Thoracic aorta (tissue), 2 donors: ENCODE measurements at regions not wholly inside any gene's neighbourhood (a gene's known extent, or its start where the extent isn't known, plus 50 kb on each side); places are given as distances from the start of the nearest gene placed in this dataset.

Experiments used
- ATAC-seq: fragments of 150-250 bp; one replicate; pipeline ENCODE4 v1.8.0; 2017; ENCODE audit warnings: low read depth; ENCODE audit not compliant: insufficient number of reproducible peaks, low FRiP score
- DNase-seq: peaks from one replicate; pipeline ENCODE4 v3.0.0-alpha.2; 2020; ENCODE audit warnings: low spot score
- H3K27ac ChIP-seq, 2 donors: fragments of 200-600 bp; sonication (generic); 1 replicate in 1 of 2; 2 replicates in 1 of 2; pipeline ENCODE4 v1.5.1; 2016; ENCODE audit warnings: mild to moderate bottlenecking in 2 of 2, moderate library complexity in 2 of 2
- H3K27me3 ChIP-seq: fragments of 200-600 bp; sonication (generic); replicated peaks from 2 replicates; pipeline ENCODE4 v1.6.0; 2016; ENCODE audit warnings: mild to moderate bottlenecking; ENCODE audit not compliant: insufficient read depth
- H3K36me3 ChIP-seq: fragments of 200-600 bp; sonication (generic); one replicate; pipeline ENCODE4 v1.5.1; 2016
- H3K4me1 ChIP-seq, 2 donors: fragments of 200-600 bp; sonication (generic); 1 replicate in 1 of 2; 2 replicates in 1 of 2; pipeline versions ENCODE4 v1.5.1 to v1.6.0; 2016; ENCODE audit warnings: low read depth in 2 of 2, mild to moderate bottlenecking in 1 of 2; ENCODE audit not compliant: control insufficient read depth in 1 of 2
- H3K4me3 ChIP-seq: fragments of 200-600 bp; sonication (generic); 2 replicates; pipeline ENCODE4 v1.5.1; 2016; ENCODE audit warnings: mild to moderate bottlenecking
- H3K9me3 ChIP-seq: fragments of 200-600 bp; sonication (generic); 2 replicates; pipeline ENCODE4 v1.5.1; 2016
- TF ChIP-seq, protein P1 (sequence below): fragments of 200-600 bp; sonication (generic); IDR thresholded peaks from one replicate; pipeline ENCODE4 v1.5.1; 2019; ENCODE audit warnings: antibody characterized with exemption

DNA sequence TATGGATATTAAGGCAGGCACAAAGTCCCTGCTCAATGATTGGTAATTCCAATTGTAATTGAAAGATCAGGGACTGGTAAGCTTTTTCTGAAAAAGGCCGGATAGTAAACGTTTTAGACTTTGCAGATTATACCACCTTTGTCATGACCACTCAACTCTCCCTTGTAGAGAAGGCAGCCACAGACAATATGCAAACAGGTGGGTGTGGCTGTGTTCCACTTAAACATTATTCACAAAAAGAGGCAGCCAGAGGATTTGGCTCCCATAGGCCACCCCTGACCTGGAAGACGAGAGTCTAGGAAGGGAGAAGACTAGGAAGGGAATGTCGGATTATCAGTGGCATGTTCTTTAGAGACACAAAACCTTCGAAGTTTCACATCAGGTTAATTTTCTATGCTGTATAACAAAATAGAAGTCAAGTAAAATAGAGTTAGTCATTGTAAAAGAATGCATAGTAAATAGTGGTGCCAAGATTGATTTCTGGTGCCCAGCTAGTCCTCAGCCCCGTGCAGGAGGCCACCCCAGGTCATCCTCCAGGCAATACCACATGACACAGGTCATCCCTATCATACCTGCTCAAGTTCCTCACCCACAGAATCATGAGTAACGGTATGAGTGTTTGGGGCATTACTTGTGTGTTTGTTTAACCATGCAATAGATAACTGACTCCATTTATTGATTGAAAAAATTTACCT, 193.8 kb downstream of the PLPP4 start:
- H3K4me3 ChIP-seq = no peak overlapping the region
- H3K9me3 ChIP-seq = no peaks in the 10 kb centered on the region
- ATAC-seq (no peak), DNase-seq (no peak)
- H3K27me3 ChIP-seq = no peaks in the 10 kb centered on the region
- no peaks in the 10 kb centered on the region for H3K4me1 ChIP-seq
- TF ChIP-seq, protein P1, sequence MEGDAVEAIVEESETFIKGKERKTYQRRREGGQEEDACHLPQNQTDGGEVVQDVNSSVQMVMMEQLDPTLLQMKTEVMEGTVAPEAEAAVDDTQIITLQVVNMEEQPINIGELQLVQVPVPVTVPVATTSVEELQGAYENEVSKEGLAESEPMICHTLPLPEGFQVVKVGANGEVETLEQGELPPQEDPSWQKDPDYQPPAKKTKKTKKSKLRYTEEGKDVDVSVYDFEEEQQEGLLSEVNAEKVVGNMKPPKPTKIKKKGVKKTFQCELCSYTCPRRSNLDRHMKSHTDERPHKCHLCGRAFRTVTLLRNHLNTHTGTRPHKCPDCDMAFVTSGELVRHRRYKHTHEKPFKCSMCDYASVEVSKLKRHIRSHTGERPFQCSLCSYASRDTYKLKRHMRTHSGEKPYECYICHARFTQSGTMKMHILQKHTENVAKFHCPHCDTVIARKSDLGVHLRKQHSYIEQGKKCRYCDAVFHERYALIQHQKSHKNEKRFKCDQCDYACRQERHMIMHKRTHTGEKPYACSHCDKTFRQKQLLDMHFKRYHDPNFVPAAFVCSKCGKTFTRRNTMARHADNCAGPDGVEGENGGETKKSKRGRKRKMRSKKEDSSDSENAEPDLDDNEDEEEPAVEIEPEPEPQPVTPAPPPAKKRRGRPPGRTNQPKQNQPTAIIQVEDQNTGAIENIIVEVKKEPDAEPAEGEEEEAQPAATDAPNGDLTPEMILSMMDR = no peak
- H3K36me3 ChIP-seq = no peaks in the 10 kb centered on the region
- no peak overlapping the region for H3K27ac ChIP-seq

DNA sequence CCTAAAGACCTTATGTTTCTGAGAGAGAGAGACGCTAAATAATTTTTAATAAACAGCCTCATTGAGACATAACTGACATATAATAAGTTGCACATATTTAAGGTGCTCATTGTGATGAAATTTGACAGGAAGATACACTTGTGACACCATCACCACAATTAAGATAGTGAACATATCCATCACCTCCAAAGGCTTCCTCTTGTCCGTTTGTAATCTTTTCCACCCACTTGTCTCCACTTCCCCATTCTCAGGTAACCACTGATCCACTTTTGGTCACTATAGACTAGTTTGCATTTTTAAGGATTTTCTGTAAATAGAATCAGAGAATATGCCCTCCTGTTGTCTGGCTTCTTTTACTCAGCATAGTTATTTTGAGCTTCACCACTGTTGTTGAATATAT, 195.1 kb upstream of the WDR11 start:
- TF ChIP-seq, protein P1 = no peak
- Histone ChIP-seq H3K4me3 (no peak overlapping the region), H3K27ac (no peak overlapping the region), H3K36me3 (no peaks in the 10 kb centered on the region), H3K27me3 (no peaks in the 10 kb centered on the region), H3K9me3 (no peaks in the 10 kb centered on the region), H3K4me1 (no peaks in the 10 kb centered on the region)
- no peak for DNase-seq
- ATAC-seq = no peak

DNA sequence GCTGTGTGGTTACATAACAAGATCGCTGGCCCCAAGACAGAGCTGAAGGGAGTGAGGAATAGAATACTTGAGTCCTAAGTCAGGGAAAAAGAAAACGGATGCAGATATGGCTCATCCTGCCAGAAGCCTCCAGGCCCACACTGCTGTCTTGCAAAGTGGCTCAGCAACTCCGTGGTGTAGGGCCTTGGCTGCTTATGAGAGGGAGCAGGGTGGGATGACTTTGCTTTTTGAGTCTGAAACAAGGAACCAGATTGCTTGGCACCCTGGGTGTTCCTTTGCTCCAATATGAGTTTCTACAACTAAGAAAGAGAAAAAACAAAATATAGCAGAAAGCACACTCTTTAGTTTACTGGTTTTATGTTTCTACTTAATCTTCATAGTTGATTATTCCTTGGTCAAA, 193.8 kb upstream of the WDR11 start:
- TF ChIP-seq, protein P1 = no peak
- ATAC-seq (no peak), DNase-seq (no peak)
- Histone ChIP-seq H3K4me3 (no peak overlapping the region), H3K4me1 (no peaks in the 10 kb centered on the region), H3K27me3 (no peaks in the 10 kb centered on the region), H3K27ac (no peak overlapping the region), H3K9me3 (no peaks in the 10 kb centered on the region), H3K36me3 (no peaks in the 10 kb centered on the region)

DNA sequence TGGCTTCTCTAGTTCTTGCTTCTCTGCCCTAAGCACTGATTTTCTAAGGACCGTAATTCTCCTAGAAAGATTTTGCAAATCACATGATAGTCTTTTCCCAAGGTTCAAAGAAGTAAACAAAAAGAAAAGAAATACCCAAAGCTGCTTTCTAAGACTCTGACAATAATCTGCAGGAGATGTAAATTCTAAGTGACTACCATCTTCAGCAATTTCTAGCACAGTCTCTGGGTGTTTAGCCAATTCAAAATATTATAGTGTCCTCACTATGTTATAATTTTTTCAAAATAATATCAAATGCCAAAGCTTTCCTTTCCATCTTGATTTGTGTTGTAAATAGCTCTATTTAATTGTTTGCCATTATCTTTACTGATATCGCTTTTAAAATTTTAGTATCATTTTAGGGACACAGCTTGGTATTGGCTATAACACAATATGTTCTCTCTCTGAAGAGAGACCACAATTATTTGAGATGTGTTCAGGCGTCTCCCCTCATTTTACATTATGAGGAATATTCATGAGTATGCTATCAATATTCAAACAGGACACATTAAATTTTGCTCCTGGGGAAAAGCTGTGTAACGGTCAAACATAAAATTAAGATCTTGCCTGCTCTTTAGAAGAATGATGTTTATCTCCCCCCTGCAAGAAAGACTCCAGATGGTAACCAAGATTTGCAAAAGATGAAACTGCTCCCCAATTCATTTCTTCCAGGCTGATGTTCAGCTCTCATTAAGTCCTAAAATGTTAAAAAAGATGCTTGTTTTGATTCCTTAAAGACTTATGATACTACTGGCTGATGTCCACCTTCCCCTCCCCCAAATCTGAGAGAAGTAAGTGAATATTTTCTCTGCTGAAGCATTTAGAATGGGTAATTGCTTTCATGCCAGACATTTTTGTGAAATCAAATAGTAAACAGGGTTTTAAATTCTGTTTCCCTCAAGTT, 191.9 kb upstream of the WDR11 start:
- no peak for ATAC-seq
- no peaks in the 10 kb centered on the region for H3K9me3 ChIP-seq

DNA sequence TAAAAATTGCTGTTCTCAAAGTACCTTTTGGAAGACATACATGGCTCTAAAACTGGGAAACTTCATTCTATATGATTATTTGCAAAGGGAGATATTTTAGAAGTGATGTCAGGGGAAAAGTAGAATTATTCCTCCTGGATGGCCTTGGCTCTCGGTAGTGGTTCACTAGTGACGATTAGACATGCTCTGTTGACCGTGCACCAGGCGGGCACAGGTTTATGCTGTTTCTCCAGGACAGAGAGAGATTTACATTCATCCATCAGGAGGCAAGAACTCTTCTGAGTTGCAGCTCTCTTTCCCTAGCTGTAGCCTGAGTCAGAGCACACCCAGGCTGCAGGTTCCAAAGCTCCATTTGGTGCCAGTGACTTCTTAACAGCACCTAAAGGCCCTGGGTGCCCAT, 184.9 kb upstream of the WDR11 start:
- TF ChIP-seq, protein P1 = no peak

More for the DNA sequence above, 191.9 kb upstream of the WDR11 start:
- Histone ChIP-seq H3K4me3 (no peak overlapping the region), H3K27ac (no peak overlapping the region), H3K27me3 (no peaks in the 10 kb centered on the region), H3K4me1 (no peaks in the 10 kb centered on the region), H3K36me3 (no peaks in the 10 kb centered on the region)
- TF ChIP-seq, protein P1 = no peak
- DNase-seq = no peak

More for the DNA sequence above, 184.9 kb upstream of the WDR11 start:
- no peaks in the 10 kb centered on the region for H3K27me3 ChIP-seq
- no peaks in the 10 kb centered on the region for H3K9me3 ChIP-seq
- ATAC-seq (no peak), DNase-seq (no peak)
- no peak overlapping the region for H3K4me3 ChIP-seq
- no peak overlapping the region for H3K27ac ChIP-seq
- H3K36me3 ChIP-seq = no peaks in the 10 kb centered on the region
- no peaks in the 10 kb centered on the region for H3K4me1 ChIP-seq
